Effector CD4-positive, alpha-beta T cell (primary cell): ENCODE measurements at regions not wholly inside any gene's neighbourhood (a gene's known extent, or its start where the extent isn't known, plus 50 kb on each side); places are given as distances from the start of the nearest gene placed in this dataset.

Source experiments
- DNase-seq: peaks from one replicate; pipeline ENCODE4 v3.0.0-alpha.2; 2020

DNA sequence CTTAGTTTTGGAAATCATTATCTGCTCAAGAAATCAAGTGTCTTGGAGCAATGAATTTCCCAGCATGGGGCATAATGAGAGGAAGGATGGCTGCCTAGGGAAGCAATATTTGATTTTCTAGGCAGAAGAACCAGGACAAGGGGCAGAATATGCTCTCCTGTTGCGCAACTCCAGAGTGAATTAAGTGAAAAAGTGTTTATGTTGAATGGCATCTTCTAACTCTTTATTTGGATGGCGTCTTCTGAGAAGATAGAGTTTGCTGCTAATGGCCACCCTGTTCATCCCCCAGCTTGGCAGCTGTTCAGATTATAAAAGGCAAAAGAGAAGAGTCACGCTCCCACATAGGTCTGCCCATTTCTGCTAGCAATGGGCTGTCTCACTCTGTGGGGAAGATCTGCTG is 1278.1 kb downstream of the AACS start:
- DNase-seq = no peak

DNA sequence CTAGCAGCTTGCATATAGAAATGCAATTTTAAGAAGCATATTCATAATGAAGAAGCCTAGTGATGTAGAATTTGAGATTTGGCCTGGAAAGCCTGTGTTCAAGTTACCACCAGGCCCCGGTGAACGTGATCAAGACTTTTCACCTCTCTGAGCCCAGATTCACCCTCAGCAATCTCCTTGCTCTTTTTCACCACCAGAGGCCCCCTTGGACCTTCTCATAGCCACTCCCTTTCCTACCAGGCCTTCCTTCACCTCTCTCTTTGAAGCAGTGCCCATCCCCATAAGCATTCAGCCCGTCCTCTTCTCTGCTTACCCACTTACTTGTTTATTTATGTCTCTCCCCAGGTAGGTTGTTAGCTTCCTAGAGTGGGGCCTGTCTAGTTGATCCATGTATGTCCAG is 1280.9 kb downstream of the AACS start:
- DNase-seq = no peak

DNA sequence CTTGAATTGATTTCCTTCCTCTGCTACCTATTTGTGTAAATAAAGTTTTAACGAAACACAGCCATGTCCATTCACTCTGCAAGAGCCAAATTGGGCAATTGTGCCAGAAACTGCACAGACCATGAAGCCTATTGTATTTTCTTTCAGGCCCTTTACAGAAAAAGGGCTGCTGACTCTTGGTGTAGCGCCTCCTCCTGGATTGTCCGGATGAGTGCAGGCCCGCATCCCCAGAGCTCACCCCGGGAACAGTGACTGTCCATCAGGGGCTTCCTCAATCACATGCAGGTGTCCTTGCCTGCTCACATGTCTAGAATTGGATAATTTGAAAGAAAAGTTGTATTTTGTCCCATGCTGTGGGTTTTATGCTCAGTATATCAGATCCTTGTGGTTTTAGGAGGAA is 1282.2 kb downstream of the AACS start:
- DNase-seq = no peak

DNA sequence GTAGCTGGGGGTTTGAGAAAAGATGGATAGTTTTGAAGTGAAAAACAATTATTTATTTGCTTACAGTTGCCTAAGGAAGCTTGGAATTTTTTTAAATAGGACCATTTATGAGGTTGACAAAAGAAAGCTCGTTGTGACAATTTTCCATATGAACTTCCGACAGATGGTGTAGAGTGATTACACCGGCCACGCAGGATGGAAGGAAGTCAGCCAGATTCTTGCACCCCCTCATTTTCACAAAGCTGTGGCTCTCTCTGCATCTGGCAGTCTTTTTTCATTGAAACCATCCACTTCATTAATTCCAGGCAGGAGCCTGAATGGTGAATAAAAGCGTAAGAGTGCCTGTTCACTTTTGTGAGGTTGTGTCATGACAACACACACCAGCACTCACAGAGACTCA is 1284.1 kb downstream of the AACS start:
- DNase-seq = no peak

DNA sequence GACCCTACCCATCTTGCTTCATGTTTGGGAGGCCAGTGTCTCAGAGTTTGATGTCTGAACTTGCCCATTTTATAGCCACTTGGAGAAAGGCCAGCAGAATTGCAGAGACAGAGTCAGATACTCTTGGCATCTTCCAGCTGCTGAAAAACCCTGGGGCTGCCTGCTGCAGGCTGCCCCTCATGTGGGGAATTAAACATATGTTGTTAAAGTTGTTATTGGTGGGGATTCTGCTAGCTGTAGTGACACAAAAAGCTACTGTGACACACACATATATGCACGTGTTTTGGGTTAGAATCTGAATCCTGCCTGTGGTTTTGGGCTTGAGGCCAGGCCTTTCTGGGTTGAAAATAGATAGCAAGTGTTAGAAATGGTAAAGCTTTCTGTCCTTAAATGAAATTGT is 1288.4 kb downstream of the AACS start:
- no peak for DNase-seq

DNA sequence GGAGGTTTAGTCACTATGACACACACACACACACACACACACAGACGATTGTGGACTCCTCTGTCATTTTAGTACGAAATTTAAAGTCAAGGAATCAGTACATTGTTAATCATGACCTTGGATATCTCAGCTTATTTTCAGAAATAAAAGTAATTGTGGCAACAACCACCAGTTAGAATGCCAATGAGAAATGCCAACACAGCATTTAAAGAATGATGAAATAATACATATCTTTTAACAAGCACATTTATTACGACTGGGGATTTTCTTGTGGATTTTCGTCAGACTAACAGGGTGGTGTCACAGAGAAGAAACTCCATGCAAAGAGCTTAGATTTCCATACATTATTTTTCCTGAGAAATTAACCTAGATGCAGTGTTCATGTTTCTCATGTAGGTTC is 1289.4 kb downstream of the AACS start:
- no peak for DNase-seq

DNA sequence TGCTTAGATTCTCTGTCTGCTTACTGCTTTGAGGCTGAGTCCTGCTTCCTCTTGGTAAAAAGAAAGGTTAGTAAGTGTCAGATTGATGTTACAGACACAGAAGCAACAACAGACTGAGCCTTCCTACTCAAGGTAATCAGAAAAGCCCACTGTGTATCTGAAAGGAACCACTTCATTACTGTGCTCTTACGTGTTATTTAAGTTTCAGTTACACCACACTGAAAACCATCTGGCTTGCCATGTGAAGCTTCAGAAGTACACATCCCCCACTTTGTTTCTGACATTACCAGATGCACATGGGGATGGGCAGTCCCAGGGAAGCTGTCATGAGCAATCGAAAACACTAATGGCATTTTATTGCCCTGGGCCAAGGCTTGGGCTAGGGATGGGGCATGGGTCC is 1290.1 kb downstream of the AACS start:
- DNase-seq = no peak

DNA sequence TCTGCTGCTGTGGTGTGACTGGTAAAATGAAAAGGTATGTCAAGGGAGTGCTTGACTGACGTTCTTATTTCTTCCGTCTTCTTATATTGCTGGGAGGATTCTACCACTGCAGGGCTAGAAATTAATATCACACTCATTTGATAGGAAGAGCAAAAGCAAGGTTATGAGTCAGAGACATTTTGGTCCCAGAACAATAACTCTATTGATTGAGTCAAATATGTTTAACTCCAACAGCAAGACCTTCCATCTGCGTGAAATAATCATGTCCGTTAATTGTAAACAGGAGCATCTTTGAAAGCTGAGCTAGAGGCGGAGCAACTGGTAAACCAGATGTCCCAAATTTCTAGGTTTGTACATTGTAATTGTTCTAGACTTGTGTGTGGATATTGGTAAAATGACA is 1293.6 kb downstream of the AACS start:
- DNase-seq = no peak

DNA sequence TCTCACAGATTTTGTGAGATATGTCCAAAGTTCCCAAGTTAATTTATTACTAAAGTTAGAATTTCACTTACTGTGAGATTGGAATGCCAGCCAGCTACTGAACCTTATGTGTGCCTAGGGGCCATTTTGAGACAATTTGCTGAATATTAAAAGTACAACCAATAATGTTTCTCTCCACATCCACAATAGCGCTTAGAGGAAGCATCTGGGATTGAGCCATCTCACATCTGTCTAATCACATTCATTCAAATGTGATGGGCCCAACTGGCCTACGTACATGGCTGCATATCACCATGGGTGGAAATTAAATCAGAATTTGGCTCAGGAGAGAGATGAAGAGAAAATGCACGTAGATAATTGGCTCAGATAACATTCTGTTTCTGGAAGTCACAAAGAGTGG is 1294.0 kb downstream of the AACS start:
- no peak for DNase-seq

DNA sequence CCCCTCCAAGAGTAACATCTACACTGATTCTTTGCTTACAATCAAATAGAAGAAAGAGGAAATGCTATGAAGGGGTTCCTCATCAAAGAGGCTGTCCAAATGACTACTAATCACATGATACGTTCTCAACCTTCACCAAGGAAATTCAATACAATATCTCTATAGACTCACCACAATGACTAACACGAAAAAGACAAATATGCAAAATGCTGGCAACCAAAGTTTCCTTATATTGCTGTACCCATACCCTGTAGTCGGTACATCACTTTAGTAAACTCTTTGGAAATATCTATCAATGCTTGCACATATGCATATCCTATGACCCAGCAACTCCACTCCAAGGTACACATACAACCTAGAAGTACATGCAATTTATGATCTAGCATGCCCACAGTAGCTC is 1296.6 kb downstream of the AACS start:
- no peak for DNase-seq

DNA sequence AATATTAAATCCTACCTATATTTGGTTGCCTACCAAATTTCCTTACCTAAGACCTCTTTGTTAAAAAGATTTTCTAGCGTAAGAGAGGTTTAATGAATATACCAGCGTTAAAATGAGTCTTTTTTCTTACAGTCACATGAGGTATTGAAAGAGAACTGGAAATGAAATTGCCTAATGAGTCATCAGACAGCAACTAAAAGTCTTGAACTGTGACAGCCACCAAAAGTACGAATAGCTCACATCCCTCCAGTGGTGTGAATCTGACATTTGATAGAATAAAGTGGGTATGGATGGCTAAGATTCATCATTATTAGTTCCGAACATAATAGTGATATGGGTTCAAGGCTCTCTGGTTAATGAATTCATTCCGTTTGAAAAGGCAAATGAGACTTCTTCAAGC is 1297.3 kb downstream of the AACS start:
- no peak for DNase-seq

DNA sequence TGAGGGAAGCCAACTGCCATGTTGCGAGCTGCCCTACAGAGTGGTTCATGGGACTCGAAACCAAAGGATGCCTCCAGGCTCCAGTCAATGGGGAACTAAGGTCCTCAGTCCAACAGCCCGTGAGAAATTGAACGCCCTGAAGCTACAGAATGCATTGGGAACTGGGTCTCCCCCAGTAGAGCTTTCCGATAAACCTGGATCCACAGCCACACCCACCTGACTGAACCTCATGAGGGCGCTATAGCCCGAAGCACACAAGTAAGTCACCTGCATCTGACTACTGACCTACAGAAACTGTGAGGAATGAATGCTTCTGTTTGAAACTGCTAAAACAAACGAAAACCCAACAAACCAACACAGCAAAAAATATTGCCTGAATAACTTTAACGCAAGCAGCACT is 1297.7 kb downstream of the AACS start:
- no peak for DNase-seq

DNA sequence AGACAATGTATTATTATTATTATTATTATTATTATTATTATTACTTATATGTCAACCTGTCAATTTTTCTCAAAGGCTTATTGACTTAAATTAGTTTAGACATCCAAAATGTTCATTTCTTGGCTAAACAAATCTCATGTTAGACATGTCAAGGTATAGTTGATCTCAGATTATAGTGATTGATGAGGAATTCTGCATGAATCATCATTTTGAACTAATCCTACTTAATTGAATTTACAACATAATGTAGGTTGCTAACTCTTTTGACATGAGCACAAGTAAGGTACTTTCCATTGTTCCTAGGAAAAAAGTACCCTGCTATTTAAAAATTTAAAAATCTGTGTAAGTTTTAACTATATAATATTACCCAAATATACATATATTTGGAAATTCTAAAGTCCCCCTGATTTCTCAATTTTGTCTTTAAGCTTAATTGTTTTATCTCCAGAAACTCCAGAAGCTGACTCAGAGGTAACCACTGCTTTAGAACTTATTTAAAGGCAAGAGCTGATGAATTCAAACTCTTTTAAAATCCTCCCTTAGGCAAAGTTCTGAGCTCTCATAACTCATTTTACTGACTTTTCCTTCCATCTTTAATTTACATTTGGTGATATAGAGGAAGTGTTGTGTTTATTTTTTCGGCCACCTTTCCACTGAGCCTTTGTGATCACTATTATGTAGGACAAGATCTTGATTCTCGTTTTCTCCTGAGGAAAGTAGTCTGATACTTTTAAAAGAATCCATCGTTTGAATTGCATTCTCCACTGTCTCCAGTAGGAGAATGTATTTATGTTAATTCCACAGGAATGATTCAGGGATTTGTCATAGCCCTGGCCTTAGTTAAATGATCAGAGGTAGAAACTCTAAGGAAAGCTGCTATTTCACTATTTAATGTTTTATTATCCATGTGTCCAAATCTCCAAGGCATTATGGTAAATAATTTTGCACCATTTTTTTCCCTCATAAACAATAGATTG is 1304.5 kb downstream of the AACS start:
- no peak for DNase-seq

DNA sequence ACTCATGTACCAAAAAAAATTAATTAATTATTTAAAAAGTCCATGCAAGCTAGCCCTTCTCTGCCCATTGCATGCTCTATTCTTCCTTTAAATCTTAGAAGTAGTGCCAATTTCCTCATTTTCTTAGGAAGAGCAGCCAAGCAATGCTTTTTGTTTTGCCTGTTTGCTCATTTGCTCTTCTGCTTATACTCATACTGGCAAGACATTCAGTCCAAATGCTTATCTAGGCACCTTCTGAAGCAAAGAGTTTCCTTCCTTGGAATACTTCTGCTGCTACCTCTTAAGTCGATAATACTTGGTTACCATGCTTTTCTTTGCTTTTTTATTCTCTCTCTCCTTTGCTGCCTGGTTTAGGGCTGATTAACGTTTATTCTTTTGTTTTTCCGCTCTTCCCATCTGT is 1318.3 kb downstream of the AACS start:
- DNase-seq = no peak

DNA sequence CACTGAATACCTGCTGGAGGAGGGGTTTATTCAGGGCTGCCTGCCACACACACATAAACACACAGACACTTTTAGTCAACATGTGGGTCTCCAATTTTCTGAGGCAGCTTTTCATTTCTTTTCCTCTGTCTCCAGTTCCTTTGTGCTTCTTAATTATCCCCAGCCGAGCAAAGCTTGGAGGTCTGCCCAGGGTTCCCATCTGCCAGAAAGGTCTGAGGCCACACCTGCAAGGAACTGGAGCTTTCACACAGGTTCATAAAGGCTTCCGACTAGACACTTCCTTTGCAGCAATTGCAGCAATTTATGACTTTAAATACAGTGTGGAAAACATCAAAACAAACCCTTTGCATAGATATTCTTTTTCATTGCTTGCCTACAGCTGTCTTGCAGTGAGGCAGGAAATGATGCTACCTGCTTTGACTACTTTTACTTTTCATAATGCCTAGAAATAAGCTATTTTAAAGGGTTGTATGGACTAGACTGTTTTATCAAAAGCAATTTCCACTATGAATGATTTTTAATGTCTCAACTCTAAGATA is 1318.9 kb downstream of the AACS start:
- DNase-seq = no peak

DNA sequence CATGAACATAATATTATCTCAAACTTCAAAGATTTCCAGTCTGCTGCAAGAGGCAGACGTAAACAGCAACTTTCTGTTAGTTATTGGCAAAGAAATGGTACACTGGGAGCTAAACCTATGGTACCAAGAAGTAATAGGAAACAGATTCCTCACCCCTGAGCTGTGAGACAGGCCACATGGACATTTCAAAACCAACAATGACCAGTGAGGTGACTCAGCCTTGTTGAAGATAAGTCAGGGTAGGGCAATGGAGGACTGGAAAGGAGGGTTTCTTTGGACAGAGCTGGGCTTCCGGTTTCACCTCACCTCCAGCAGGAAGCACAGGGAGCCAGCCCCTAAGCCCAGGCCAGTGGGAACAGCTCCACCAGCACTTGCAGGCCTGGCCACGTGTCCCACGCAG is 1320.5 kb downstream of the AACS start:
- no peak for DNase-seq

DNA sequence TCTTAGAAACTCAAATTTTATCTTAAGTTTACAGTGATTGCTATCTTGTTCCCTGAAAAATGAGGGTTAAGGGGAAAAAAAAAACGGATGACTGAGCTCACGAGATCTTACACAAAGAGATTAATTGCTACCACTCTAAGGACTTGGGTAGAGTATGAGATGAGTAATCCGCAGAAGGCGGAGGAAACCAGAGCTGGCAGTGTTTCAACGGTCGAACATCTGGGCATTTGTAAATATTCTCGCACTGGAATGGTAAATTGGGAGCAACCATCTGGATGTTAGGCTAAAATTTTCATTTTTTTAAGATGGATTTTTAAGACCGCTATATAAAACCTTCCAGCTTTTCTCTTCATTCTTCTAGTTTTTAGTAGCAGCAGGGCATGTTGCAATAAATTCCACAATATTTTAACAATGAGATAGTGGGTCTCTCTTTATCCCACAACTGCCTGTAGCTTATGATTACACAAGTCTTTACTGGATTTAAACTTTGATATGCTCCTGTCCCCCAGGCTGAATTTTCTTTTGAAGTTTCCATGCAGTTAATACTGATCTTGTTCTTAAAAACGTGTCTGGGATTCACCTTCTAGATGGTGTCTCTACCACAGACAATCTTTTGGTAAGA is 1324.1 kb downstream of the AACS start:
- no peak for DNase-seq

DNA sequence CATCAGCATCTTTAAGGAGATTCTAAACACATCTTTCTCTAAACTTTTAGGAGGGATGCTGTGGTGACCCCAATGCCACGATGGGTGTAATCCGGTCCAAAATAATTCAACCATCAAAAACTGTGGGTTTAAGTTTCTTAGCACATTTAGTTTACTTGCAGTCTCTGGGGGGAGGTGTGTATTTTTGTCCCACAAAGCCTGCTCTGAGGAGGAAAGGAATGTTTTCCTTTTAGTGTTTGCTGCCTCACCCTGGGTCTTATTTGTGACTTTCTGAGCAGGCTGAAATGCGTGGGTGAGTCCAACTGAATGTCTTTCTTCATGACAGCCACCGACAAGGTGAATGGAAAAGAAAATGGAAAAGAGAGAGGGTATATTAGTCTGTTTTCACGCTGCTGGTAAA is 1324.7 kb downstream of the AACS start:
- no peak for DNase-seq

DNA sequence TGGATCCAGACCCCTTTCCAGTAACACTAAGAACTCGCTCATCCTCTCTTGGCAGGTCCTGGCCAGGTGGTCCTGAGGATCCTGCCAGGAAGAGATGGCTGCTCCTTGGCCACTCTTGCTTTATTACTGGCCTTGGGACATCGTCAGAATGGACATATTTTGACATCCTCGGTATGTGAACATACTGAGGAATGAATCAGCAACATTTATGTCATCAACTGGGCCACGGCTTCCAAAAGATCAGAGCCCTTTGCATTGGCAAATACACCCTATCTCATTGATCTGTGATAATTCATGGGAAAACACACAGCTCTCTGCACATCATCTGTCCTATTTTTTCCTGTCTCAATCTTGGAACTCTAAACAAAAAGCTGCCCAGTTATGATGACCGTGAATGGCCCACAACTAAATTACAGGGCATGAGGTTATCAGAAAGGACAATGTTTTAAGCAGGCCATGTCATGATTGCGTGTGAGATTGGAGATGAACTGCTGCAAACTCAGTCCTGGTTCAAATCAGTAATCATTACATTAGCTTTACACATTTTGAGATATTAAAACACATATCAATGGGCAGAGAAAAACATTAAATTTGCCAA is 1325.8 kb downstream of the AACS start:
- DNase-seq = no peak

DNA sequence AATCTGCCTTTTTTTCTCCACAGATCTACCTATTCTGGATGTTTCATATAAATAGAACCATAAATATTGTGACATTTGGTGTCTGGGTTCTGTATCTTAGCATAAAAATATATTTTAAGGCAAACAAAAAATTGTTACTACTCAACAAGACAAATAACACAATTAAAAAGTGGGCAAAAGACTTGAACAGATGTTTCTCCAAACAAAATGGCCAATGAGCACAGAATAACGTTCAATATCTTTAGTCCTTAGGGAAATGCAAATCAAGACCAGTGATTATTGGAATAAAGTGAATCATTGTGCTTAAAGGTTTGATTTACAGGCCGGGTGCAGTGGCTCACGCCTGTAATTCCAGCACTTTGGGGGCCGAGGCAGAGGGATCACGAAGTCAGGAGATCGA is 1331.3 kb downstream of the AACS start:
- DNase-seq = no peak

DNA sequence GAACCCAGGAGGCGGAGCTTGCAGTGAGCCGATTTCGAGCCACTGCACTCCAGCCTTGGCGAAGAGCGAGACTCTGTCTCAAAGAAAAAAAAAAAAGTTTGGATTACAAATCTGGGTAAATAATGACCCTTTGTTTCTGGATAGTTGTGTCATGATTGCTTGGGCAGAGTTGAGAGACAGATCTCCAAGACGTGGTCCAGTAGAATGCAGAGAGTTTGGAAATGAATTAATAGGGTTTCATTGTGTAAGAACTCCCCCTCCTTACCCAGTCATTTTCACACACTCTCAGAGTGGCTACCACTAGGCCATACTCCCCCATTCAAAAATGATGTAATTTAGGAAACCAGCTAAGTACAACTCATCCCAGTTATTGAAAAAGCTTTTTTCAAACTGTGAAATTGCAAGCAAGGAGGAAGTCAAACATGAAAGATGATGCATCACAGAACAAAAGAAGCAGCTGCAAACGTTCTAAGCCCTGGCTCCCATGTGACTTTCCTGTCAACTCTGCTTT is 1331.9 kb downstream of the AACS start:
- no peak for DNase-seq

DNA sequence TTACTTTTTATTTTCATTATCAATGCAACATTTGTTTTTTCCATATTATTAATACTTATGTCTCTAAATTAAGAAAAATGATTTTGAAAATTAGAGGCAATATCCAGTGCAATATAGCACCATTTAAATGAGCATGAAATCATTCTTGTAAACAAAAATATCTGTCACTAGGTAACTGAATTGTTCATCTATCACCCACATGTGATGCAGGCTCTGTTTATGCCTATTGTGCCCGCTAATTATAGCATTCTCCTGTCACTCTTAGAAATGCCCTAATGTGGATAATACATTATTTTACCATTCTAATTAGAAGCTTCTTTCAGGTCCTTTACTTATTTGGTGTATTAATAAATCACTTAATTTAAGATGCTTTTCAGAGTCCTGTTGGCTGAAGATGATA is 1332.4 kb downstream of the AACS start:
- no peak for DNase-seq

DNA sequence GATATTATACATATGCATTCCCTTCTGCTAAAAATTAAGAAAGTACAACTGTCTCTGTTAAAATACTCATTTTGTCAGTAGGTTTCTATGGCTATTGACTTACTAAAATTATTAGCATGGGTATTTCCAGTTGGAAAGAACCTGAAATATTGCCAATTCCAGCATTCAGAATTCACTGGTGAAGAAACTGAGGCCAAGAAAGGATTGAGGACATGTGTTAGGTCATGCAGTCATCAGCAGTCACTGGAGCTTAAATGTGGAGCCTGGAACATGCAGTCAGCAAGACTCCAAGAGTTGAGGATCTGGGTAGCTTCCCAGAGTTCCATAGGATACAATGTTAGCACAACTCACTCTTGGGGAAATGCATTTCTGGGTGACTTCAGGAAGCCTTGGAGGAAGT is 1335.6 kb downstream of the AACS start:
- DNase-seq = no peak
